Hematopoietic multipotent progenitor cell treated with erythropoietin and hydrocortisone succinate and interleukin-3 and kit ligand, for 8 days (in vitro differentiated cells): ENCODE measurements at regions not wholly inside any gene's neighbourhood (a gene's known extent, or its start where the extent isn't known, plus 50 kb on each side); places are given as distances from the start of the nearest gene placed in this dataset.
A peak's percentile ranks its signal among the peaks of the same experiment; 100 is the strongest.

ENCODE experiments used
- DNase-seq: peaks from one replicate; pipeline ENCODE4 v3.0.0-alpha.2; 2015

- DNase-seq, result no peak
Observed at GRCh38 chr1:182293119-182293589, 98.4 kb downstream of the GLUL start.

DNA sequence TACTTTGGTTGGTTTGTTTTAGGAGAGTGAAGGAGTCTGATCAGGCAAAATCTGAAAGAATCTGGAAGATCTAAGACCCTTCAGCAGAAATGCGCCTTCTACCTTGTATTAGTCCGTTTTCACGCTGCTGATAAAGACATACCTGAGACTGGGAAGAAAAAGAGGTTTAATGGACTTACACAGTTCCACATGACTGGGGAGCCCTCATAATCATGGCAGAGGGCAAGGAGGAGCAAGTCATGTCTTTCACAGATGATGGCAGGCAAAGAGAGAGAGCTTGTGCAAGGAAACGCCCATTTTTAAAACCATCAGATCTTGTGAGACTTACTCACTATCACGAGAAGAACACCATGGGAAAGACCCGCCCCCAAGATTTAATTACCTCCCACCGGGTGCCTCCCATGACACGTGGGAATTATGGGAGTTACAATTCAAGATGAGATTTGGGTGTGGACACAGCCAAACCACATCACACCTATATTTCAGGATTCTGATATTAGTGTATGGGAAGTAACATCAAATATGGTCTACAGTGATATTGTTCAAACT lies 99.3 kb downstream of the GLUL start:
- peak; percentile 71 for DNase-seq

DNA sequence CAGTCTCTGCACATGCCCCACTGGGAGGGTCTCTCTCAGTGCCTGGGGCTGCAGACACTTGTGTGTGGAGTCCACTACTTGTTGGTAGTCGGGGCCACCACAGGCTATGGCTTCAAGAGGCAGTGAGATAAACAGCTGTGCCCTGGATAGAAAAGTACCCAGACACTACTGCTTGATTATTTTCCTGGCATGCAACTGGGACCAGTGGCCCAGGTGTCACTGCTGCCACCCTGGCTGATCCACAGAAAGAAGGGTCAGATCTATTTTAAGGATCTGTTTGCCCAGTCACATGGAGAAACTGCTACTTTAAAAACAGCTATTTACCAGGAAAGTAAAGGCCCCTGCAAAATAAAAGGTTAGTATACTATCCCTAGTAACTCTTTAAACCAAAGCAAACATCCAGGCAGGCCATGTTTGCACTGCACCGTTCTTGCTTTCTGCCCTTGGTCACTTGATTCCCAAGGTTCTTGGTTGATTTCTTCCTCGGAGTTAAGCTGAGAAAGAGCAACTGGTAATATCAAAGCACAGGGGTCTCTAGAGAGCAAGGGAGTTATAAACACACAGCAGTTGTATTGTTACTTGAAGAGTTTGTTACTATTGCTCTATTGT lies 99.9 kb downstream of the GLUL start:
- DNase-seq, result peak; percentile 79

DNA sequence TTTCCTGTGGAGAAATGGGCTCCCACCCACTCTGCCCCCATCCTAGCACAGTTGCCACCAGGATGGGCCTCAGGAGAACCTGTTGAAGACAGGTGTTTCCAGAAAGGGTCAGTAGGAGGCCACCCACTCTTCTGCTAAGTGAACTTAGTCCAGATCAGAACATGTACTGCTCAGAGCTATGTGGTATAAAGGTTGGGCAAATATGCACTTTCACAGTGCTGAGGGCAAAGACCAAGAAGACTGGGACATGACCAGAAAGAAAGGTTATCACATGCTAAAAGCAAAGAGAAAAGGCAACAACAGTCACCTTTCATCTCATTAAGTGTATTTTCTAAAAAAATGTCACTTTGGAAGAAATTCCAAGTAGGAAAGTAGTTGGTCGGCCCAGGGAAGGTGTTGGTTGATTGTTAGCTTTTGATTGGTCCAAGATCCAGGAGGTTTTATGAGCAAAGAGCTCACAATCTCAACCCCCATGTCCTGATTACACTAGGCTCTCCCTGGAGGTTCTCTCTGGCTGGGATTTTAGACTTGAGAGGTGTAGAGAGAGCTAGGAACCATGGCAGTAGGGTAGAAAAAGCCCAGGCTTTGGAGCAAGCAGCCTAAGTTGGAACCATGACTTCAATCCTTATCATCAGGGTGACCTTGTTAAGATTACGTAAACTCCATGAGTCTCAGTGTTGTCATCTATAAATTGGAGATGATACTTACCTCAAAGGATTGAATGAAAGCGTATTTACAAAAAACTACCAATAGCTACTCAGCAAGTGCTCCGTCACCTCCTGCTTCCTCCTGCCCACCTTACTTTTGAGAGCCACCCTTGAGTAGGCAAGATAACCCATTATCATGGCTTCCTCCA lies 102.6 kb downstream of the GLUL start:
- no peak for DNase-seq

DNA sequence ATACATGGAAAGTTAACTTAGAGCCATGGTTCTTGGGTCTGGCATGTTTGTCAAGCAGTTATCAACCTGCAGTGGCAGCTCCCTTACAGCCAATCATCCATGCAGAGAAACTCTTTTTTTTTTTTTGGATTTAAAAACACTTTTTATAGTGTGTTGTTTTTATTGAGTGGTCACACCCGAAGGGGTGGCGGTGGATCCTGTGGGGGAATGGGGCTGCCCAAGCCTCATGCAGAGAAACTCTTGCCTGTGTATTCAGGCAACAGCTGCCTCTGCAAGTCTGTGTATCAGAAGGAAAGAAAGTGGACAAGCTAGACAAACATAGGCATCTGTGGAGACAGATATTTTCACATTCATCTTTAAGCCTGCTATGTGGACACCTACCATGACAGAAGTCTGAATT lies 104.8 kb downstream of the GLUL start:
- DNase-seq, result no peak

DNA sequence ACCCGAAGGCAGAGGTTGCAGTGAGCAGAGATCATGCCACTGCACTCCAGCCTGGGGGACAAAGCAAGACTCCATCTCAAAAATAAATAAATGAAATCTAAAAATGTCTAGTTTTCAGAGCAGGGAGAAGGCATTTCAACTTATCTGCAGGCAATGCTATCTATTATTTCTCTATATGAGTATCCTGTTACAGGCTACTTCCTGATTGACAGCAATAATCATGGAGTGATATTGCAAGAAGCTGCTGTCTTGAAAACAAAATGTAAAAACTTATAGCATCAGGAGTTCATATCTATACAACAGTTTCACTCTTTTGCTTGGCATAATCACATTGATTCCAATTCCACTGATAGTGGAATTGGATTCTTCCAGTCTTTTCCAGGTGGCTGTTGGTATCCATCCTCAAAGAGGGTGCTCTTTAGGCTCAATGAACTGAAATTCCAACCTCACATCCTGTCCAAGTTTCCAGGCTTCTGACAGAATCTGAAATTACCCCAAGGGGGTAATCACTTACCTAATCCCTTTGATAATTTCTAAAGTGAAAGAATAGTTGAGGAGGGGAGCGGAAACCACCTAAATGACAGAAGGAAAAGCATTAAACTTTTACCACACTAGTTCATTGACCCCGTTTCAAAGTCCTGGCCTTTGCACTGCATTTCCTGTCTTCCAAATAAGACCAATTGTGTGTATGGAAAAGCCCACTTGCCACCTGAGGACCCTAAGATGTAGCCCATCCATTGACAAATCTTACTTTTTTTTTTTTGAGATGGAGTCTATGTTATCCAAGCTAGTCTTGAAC lies 107.6 kb downstream of the GLUL start:
- DNase-seq, result no peak

DNA sequence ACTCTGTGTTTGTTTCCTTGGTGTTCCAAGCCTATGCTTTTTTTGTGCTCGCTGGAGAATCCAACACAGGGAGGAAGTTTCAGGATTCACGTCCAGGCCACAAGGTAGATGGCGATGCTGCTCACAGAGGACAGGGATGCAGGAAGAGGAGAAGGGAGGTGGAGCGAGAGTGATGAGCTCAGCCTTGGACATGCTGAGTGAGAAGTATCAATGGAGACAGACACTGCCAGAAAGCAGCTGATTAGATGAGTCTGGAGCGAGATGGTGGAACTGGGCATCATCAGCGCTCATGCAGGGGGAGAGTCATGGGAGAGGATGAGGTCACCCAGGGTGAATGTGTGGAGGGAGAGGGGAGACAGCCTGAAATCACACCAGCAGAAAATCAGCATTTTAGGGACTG lies 110.0 kb downstream of the GLUL start:
- DNase-seq, result no peak

DNA sequence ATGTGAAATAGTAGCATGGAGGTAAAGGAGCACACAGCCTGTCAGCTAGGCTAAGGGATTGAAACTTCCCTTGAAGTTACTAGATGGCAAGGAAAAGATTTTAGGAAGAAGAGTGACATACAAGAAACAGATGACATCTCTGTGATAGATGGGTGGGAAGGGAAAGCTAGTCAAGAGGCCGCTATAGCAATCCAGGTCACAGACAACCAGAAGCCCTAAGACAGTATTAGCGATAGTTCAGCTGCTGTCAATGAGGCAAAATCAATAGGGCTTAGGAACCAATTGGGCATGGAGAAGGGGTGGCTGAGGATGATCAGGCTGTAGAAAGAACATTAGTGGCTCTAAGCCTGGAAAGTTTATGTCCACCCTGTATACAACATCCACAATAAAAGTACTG lies 111.1 kb downstream of the GLUL start:
- DNase-seq, result no peak

GRCh38 chr1:182279724-182280503 lies 111.7 kb downstream of the GLUL start:
- no peak for DNase-seq

- DNase-seq, result no peak
Observed at GRCh38 chr1:182279302-182279701, 112.3 kb downstream of the GLUL start.

GRCh38 chr1:182278144-182279054 lies 113.2 kb downstream of the GLUL start:
- DNase-seq, result no peak

DNA sequence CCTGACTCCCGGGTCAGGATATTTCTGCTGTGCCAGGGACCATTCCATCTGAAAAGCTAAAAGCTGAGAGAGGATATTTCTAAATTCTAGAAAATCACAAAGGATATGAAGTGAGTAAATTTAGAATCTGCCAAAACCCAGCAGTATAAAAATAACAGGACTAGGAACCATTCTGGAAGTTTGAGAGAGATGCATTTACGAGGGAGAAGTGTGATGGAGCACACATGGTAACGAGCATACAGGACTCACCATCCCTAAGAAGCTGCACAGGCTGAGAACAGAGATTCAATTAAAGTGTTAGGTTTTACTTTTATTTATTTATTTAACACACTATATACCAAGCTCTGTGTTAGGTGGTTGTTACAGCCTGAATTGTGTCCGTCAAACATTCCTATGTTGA lies 116.3 kb downstream of the GLUL start:
- DNase-seq, result no peak

DNA sequence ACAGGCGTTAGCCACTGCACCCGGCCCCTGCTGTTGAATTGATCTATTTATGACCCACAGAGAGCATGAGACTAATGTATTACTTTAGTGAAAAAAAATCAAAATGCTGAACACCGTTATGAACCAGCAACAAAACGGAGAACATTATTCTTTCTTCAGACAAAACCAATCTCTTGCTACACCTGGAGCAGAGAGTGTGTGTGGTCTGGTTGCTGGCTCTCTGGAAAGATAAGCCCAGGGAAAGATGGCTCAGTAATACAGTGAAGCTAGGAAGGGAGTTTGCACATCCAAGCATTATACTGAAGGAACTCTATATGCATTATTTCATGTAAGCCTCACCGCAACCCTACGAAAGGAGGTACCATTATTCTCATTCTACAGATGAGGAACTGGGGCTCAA lies 117.0 kb downstream of the GLUL start:
- DNase-seq, result no peak

- no peak for DNase-seq
Observed at GRCh38 chr1:182270731-182271130, 120.9 kb downstream of the GLUL start.

- no peak for DNase-seq
Observed at GRCh38 chr1:182269097-182269496, 122.5 kb downstream of the GLUL start.

DNA sequence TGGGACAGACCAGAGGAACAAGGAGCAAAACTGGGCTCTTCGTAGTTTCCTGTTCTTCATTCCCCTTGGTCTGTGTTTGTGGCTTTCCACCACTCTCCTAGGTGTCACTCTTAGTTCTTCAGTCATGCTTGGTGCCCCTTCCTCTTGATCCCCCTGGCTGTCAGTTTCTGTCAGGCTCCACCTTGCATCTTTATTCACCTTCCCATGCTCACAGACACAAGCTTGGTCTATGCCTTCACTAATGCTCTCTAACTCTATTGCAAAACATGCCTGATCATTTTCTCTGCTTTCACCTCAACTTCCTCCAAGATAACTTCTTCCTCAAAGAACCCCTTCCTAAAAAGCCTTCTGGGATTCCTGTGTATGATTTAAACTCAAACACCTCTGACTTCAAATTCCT lies 122.9 kb downstream of the GLUL start:
- DNase-seq, result no peak

DNA sequence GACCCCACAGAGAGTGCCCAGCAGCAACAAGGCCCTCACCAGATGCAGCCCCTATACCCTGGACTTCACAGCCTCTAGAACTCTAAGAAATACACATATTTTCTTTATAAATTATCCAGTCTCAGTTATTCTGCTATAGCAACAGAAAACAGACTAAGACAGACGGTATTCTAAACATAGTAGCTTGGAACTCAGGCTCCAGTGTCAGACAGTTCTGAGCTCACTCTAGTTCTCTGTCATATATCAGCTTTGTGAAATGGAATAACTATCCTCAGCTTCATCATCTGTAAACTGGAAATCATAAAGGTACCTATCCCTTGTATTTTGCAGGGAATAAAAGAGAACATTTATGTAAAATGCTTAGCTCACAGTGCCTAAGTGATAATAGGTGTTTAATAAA lies 127.4 kb downstream of the GLUL start:
- DNase-seq, result no peak

DNA sequence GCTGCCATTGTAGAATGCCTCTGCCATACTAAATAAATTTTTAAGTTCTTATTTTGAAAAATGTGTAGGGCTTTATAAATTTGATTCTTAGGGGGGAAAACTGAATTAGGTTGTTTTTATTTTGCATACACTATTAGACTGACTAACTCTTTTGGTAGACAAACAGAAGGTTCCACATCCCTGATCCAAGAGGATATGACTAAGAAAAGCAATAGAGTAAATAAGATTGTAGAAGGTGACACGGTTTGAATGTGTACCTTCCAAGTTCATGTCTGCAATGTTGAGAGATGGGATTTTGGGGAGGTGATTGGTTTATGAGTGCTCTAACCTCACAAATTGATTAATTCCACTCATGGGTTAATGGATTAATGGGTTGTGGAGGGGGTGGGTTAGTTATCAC lies 127.9 kb downstream of the GLUL start:
- DNase-seq, result no peak

DNA sequence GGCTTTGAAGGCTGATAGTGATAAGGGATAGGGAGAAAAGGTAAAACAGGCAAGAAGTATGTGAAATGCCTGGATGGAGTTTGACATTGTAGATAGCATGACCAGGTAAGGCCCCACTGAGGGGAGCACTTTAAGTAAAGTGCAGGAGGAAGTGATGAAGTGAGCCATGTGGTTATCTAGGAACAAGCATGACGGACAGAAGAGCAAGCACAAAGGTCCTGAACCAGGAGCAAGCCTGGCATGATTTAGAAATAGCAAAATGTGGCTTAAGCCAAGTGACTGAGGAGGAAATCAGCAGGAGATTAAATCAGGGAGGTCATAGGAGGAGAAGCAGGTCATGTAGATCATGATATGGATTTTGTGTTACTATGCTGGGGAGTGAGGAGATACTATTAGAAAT lies 129.2 kb downstream of the GLUL start:
- DNase-seq, result peak; percentile 52

- DNase-seq, result no peak
Observed at GRCh38 chr1:182261655-182262054, 129.9 kb downstream of the GLUL start.

- DNase-seq, result peak; percentile 44
Observed at GRCh38 chr1:182260516-182260915, 131.1 kb downstream of the GLUL start.
